Coronary artery (tissue), 2 donors: ENCODE measurements at regions not wholly inside any gene's neighbourhood (a gene's known extent, or its start where the extent isn't known, plus 50 kb on each side); places are given as distances from the start of the nearest gene placed in this dataset.
"Not testable (repeated sequence)": the region's sequence is repeated elsewhere in the genome, so short reads cannot be mapped to it uniquely, and the experiment has no call there.

Source experiments
- DNase-seq: peaks from one replicate; pipeline ENCODE4 v3.0.0-alpha.2; 2017; ENCODE audit warnings: low spot score
- H3K27ac ChIP-seq, 2 donors: fragments of 200-600 bp; sonication (generic); one replicate each; pipeline ENCODE4 v1.5.1; 2016 to 2019
- H3K4me3 ChIP-seq: fragments of 200-600 bp; sonication (generic); 2 replicates; pipeline ENCODE4 v1.5.1; 2016; ENCODE audit warnings: mild to moderate bottlenecking, moderate library complexity
- TF ChIP-seq, protein P1 (sequence below): fragments of 200-600 bp; sonication (generic); IDR thresholded peaks from one replicate; pipeline ENCODE4 v1.5.1; 2019; ENCODE audit warnings: antibody characterized with exemption

GRCh38 chr7:115618676-115619075 lies 411.9 kb downstream of the TFEC start:
- DNase-seq, result no peak
- TF ChIP-seq, protein P1, sequence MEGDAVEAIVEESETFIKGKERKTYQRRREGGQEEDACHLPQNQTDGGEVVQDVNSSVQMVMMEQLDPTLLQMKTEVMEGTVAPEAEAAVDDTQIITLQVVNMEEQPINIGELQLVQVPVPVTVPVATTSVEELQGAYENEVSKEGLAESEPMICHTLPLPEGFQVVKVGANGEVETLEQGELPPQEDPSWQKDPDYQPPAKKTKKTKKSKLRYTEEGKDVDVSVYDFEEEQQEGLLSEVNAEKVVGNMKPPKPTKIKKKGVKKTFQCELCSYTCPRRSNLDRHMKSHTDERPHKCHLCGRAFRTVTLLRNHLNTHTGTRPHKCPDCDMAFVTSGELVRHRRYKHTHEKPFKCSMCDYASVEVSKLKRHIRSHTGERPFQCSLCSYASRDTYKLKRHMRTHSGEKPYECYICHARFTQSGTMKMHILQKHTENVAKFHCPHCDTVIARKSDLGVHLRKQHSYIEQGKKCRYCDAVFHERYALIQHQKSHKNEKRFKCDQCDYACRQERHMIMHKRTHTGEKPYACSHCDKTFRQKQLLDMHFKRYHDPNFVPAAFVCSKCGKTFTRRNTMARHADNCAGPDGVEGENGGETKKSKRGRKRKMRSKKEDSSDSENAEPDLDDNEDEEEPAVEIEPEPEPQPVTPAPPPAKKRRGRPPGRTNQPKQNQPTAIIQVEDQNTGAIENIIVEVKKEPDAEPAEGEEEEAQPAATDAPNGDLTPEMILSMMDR, result no peak
- H3K27ac ChIP-seq, result no peak overlapping the region
- H3K4me3 ChIP-seq, result no peak overlapping the region

- DNase-seq, result no peak
- TF ChIP-seq, protein P1, result no peak
- Histone ChIP-seq H3K4me3 (no peak overlapping the region), H3K27ac (no peak overlapping the region)
These were observed 416.7 kb downstream of the TFEC start for GRCh38 chr7:115613836-115614235.

DNA sequence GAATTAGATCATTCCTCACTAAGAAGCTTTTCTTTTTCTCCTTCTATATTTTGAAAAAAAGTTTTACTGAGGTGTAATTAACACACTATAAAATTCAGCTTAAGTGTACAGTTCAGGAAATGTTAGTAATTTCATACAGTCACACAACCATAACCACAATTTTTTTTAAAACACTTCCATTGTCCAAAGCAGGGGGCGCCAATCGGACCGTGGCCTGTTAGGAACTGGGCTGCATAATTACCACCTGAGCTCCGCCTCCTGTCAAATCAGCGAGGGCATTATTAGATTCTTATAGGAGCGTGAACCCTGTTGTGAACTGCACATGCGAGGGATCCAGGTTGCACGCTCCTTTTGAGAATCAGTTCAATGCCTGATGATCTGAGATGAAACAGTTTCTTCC lies 427.1 kb downstream of the TFEC start:
- no peak overlapping the region for H3K27ac ChIP-seq
- H3K4me3 ChIP-seq, result no peak overlapping the region
- DNase-seq, result no peak
- TF ChIP-seq, protein P1, result no peak

DNA sequence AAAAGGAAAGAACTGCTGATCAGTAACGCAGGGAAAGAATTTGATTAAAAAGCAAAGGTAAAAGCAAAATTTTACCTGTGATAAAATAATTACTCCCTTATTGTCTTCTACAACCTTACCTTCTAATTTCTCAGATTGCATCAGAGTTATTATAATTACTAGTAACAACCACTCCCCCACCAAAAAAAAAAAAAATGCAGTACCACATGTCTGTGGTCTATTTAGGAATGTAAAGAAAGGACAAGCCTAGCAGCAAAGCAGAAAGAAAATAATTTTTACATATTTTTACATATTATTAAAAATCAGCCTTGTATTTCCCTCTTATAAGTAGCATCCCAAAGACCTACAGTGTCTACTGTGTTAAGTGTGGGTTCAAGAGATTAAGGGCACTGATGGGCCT lies 430.4 kb downstream of the TFEC start:
- no peak for DNase-seq
- TF ChIP-seq, protein P1, result no peak
- Histone ChIP-seq H3K4me3 (no peak overlapping the region), H3K27ac (no peak overlapping the region)

DNA sequence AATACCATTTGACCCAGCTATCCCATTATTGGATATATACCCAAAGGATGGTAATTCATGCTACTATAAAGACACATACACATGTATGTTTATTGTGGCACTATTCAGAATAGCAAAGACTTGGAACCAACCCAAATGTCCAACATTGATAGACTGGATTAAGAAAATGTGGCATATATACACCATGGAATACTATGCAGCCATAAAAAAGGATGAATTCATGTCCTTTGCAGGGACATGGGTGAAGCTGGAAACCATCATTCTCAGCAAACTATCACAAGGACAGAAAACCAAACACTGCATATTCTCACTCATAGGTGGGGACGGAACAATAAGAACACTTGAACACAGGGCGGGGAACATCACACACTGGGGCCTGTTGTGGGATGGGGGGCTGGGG lies 431.4 kb downstream of the TFEC start:
- H3K27ac ChIP-seq, DNase-seq, H3K4me3 ChIP-seq: not testable (repeated sequence)

GRCh38 chr7:115597220-115597619 lies 433.3 kb downstream of the TFEC start:
- H3K4me3 ChIP-seq, DNase-seq, H3K27ac ChIP-seq: not testable (repeated sequence)

DNA sequence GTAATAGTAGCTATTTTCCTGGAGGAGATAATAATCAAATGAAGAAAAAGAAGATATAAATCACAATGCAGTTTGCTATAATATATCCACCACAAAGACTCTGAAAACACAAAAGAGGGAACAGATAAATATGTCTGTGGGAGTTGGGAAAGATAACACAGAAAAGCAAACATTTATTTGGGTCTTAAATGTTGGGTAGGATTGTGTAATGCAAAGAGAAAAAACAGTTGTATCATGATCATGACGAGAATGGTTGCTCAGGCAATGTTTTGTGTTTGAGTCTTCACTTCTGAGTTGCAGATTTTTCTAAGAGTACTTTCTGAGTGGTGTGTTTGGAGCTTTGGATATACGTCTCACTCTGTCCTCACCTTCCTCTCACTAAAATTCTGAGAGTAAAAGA lies 437.5 kb downstream of the TFEC start:
- Histone ChIP-seq H3K27ac (no peak overlapping the region), H3K4me3 (no peak overlapping the region)
- TF ChIP-seq, protein P1, result no peak
- DNase-seq, result no peak

GRCh38 chr7:115585015-115585718 lies 445.4 kb downstream of the TFEC start:
- H3K27ac ChIP-seq, result no peak overlapping the region
- no peak overlapping the region for H3K4me3 ChIP-seq
- TF ChIP-seq, protein P1, result no peak
- DNase-seq, result no peak
